Parathyroid adenoma (tissue), 2 donors: ENCODE measurements at regions not wholly inside any gene's neighbourhood (a gene's known extent, or its start where the extent isn't known, plus 50 kb on each side); places are given as distances from the start of the nearest gene placed in this dataset.

Experiments used
- H2AFZ ChIP-seq: fragments of 300-600 bp; sonication (generic); one replicate; pipeline ENCODE4 v1.7.0; 2017; ENCODE audit warnings: antibody characterized with exemption, mild to moderate bottlenecking
- H3K27ac ChIP-seq: fragments of 300-600 bp; sonication (generic); one replicate; pipeline ENCODE4 v1.7.0; 2017
- H3K27me3 ChIP-seq: fragments of 300-600 bp; sonication (generic); one replicate; pipeline ENCODE4 v1.7.0; 2017; ENCODE audit warnings: low read length; ENCODE audit not compliant: control insufficient read depth, insufficient read depth
- H3K36me3 ChIP-seq: fragments of 300-600 bp; sonication (generic); one replicate; pipeline ENCODE4 v1.7.0; 2017; ENCODE audit warnings: low read length; ENCODE audit not compliant: control insufficient read depth, insufficient read depth
- H3K4me1 ChIP-seq: fragments of 300-600 bp; sonication (generic); one replicate; pipeline ENCODE4 v1.7.0; 2017; ENCODE audit warnings: control low read depth
- H3K4me2 ChIP-seq: fragments of 300-600 bp; sonication (generic); one replicate; pipeline ENCODE4 v1.7.0; 2017; ENCODE audit warnings: low read length
- H3K4me3 ChIP-seq: fragments of 300-600 bp; sonication (generic); one replicate; pipeline ENCODE4 v1.7.0; 2017; ENCODE audit warnings: low read depth, low read length
- H3K79me2 ChIP-seq: fragments of 300-600 bp; sonication (generic); one replicate; pipeline ENCODE4 v1.7.0; 2017; ENCODE audit warnings: control low read depth
- H3K9ac ChIP-seq: fragments of 300-600 bp; sonication (generic); one replicate; pipeline ENCODE4 v1.7.0; 2017; ENCODE audit warnings: mild to moderate bottlenecking
- H3K9me3 ChIP-seq: fragments of 300-600 bp; sonication (generic); one replicate; pipeline ENCODE4 v1.7.0; 2017; ENCODE audit warnings: low read length; ENCODE audit not compliant: control insufficient read depth
- TF ChIP-seq, protein P1 (sequence below): fragments of 300-600 bp; sonication (generic); IDR thresholded peaks from one replicate; pipeline ENCODE4 v1.7.0; 2017; ENCODE audit warnings: antibody characterized with exemption, mild to moderate bottlenecking
- donor health status: primary hyperparathyroidism.

DNA sequence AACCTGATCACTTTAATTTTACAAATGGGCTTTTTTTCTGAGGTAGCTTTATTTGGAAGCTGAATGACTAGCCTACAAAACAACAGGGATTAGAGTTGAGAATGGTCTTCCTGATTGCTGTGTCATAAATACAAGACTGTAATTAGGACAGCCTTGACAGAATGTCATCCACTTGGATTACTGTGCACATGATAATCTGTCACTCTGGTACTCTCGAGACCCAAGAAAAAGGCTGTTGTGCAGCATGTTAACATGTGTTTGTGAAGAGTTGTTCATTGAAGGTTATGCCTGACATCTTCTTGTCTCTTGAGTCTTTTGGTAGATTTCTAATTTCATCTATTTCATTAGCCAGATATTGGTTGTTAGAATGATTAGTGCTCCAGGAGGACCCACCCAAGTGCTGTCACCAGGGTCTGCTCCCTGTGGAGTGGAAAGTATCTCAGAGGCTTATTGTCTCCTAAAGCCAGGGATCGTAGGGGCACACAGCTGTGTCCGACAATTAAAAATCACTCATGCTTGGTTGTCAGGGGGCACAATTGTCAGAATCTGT lies 212.2 kb upstream of the GPRIN3 start:
- no peak overlapping the region for H2AFZ ChIP-seq
- H3K27ac ChIP-seq: no peak overlapping the region
- H3K4me3 ChIP-seq: no peak overlapping the region
- H3K9ac ChIP-seq: no peak overlapping the region
- H3K4me1 ChIP-seq: no peaks in the 10 kb centered on the region
- no peaks in the 10 kb centered on the region for H3K9me3 ChIP-seq
- no peaks in the 10 kb centered on the region for H3K79me2 ChIP-seq
- no peaks in the 10 kb centered on the region for H3K36me3 ChIP-seq
- TF ChIP-seq, protein P1, sequence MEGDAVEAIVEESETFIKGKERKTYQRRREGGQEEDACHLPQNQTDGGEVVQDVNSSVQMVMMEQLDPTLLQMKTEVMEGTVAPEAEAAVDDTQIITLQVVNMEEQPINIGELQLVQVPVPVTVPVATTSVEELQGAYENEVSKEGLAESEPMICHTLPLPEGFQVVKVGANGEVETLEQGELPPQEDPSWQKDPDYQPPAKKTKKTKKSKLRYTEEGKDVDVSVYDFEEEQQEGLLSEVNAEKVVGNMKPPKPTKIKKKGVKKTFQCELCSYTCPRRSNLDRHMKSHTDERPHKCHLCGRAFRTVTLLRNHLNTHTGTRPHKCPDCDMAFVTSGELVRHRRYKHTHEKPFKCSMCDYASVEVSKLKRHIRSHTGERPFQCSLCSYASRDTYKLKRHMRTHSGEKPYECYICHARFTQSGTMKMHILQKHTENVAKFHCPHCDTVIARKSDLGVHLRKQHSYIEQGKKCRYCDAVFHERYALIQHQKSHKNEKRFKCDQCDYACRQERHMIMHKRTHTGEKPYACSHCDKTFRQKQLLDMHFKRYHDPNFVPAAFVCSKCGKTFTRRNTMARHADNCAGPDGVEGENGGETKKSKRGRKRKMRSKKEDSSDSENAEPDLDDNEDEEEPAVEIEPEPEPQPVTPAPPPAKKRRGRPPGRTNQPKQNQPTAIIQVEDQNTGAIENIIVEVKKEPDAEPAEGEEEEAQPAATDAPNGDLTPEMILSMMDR: no peak
- no peaks in the 10 kb centered on the region for H3K27me3 ChIP-seq
- H3K4me2 ChIP-seq: no peak overlapping the region

DNA sequence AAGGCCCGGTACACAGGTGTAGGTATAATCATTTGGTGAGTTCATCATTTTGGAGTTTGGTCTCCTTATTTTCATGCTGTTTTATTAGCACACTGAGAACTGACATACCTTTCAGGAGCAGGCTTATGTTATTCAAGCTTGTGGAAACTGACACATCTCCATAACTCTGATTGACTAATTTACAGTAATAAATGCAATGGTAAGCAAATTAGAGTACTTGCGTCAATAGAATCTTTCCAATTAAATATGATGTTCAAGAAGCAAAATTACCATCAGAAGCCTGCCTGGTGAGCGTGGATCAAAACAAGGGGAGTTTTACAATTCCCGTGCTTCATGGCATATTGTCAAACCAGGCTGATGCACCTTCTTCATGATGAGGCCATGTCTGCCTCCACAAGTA lies 210.7 kb upstream of the GPRIN3 start:
- Histone ChIP-seq H3K4me2 (no peak overlapping the region), H3K27ac (no peak overlapping the region), H3K36me3 (no peaks in the 10 kb centered on the region), H3K79me2 (no peaks in the 10 kb centered on the region), H3K27me3 (no peaks in the 10 kb centered on the region), H3K9me3 (no peaks in the 10 kb centered on the region), H3K9ac (no peak overlapping the region), H2AFZ (no peak overlapping the region), H3K4me3 (no peak overlapping the region), H3K4me1 (no peaks in the 10 kb centered on the region)
- TF ChIP-seq, protein P1: no peak

DNA sequence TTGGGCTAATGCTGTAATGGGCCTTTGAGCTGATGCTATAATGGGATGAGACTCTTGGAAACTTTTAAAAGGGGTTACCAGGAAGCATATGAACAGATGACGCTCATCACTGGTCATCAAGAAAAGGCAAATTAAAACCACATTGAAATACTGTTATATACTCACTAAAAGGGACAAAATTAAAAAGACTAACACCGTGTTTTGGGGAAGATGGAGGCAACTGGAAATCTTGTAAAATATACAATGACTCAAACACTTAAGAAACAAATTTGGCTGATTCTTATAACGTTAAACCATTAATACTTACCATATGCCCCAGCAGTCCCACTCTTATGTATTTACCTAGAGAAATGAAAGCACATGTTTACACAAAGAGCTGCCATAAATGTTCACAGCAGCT lies 207.2 kb upstream of the GPRIN3 start:
- no peak overlapping the region for H3K27ac ChIP-seq
- TF ChIP-seq, protein P1: no peak
- no peak overlapping the region for H3K9ac ChIP-seq
- no peaks in the 10 kb centered on the region for H3K9me3 ChIP-seq
- H2AFZ ChIP-seq: no peak overlapping the region
- H3K4me3 ChIP-seq: no peak overlapping the region
- no peaks in the 10 kb centered on the region for H3K79me2 ChIP-seq
- no peak overlapping the region for H3K4me2 ChIP-seq
- no peaks in the 10 kb centered on the region for H3K4me1 ChIP-seq
- H3K27me3 ChIP-seq: no peaks in the 10 kb centered on the region
- H3K36me3 ChIP-seq: no peaks in the 10 kb centered on the region

DNA sequence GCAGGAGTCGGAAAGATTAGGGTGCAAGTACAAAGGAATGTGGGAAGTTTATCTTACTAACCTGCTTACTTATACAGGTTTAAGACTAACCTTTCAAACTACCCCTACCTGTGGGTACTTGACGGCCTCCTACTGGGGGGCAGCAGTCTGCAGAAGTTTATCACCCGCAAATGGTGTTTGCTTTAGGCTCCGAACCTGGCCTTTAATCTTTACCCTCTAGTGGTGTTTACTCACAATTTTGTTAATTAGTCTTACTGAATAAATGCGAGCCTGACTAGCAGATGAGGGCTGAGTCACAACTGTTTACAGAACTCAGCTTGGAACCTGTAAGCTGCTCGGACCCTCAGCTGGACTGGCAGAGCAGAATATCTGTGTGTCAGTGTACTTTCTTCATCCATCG lies 204.2 kb upstream of the GPRIN3 start:
- no peak overlapping the region for H3K4me2 ChIP-seq
- H3K9ac ChIP-seq: no peak overlapping the region
- no peak overlapping the region for H2AFZ ChIP-seq
- TF ChIP-seq, protein P1: no peak
- no peak overlapping the region for H3K4me3 ChIP-seq
- H3K27ac ChIP-seq: no peak overlapping the region
- no peaks in the 10 kb centered on the region for H3K36me3 ChIP-seq
- H3K27me3 ChIP-seq: no peaks in the 10 kb centered on the region
- no peaks in the 10 kb centered on the region for H3K4me1 ChIP-seq
- H3K79me2 ChIP-seq: no peaks in the 10 kb centered on the region
- H3K9me3 ChIP-seq: no peaks in the 10 kb centered on the region

DNA sequence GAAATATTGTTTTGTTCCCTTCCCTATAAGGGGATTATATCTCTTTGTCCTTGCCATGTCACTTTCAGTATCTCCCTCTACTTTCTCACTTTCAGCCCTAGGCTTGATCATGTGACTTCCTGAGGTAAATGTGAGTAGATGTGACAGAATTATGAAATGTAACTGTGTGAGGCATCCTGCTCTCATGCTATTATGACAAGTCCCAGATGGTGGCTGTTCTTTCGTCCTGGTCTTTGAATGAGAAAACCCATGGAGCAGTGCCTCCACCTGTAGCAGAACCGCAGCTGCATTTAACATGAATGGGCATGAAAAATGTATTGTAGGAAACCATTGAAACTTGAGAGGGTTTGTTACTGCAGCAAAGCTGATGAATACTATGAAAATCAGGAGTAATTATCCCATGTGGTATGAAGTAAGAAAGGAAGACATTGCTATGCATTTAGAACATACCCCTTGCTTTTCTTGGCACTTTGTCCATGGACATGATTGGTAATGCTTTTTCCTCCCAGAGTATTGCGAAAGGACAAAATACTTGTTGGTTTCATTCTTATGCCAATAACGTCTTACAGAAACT lies 202.2 kb upstream of the GPRIN3 start:
- H3K27me3 ChIP-seq: no peaks in the 10 kb centered on the region
- no peak overlapping the region for H3K4me3 ChIP-seq
- H3K79me2 ChIP-seq: no peaks in the 10 kb centered on the region
- no peak overlapping the region for H3K27ac ChIP-seq
- no peak overlapping the region for H2AFZ ChIP-seq
- no peaks in the 10 kb centered on the region for H3K36me3 ChIP-seq
- TF ChIP-seq, protein P1: no peak
- no peaks in the 10 kb centered on the region for H3K4me1 ChIP-seq
- no peak overlapping the region for H3K4me2 ChIP-seq
- no peak overlapping the region for H3K9ac ChIP-seq
- H3K9me3 ChIP-seq: no peaks in the 10 kb centered on the region
